T-helper 2 cell (primary cell): ENCODE measurements at regions not wholly inside any gene's neighbourhood (a gene's known extent, or its start where the extent isn't known, plus 50 kb on each side); places are given as distances from the start of the nearest gene placed in this dataset.

ENCODE experiments used
- DNase-seq, 5 experiments: peaks; one replicate each; pipeline versions ENCODE4 v3.0.0 to v3.0.0-alpha.2; 2012 to 2022

DNA sequence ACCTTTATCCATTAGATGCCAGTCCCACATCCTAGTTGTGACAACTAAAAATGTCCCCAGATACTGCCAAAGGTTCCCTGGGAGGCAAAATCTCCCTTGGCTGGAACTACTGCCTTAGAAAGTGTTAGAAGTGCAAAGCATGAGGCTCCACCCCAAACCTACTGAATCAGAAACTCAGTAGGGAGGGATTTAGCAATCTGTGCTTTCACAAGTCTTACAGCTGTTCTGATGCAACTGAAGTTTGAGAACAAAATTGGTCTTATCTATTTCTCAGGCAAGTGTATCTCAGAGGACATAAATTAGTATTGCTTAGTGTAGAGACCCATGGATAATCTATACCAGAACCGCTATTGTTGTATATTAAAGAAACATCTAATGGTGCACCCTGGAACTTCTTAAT is 70.2 kb downstream of the CLDN1 start:
- DNase-seq, result peak in 1 of 5 experiments; percentile 7

DNA sequence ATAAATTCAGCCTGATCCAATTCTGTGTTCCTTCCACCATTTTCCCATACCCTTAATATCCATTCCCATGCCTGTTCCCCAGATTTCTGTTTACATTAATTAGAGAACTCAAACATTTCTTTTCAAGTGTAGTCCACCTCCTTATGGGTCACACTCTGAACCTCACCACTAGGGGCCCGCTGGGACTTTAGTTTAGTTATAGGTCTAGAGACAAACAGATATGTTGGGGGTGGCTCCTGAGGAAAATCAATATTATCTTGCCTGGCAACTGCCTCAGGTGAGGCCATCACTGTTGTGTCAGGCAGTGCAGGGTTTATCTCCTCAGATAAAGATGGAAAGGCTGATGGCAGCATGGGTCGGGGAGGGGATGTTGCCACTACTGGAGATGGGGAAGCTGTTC is 72.8 kb downstream of the CLDN1 start:
- no peak for DNase-seq

GRCh38 chr3:190242147-190242546 is 80.1 kb downstream of the CLDN1 start:
- no peak for DNase-seq

DNA sequence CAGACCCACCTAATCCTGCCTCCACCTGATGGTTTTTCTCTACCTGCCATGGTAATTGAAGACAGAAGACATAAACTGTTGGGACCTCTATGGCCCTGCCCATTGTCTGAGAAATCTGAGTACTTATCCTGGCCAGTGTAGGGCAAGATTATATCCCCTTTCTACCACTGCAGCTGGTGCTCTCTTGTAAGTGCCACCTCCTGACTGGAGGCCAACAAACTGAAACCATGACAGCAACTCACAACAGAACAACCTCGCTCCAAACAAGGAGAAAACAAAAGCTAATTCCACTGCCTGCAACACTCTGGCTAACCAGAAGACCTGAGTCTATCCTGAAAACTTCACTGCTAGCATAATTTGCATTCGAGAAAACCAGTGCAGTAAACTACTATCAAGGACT is 82.9 kb downstream of the CLDN1 start:
- DNase-seq, result no peak

DNA sequence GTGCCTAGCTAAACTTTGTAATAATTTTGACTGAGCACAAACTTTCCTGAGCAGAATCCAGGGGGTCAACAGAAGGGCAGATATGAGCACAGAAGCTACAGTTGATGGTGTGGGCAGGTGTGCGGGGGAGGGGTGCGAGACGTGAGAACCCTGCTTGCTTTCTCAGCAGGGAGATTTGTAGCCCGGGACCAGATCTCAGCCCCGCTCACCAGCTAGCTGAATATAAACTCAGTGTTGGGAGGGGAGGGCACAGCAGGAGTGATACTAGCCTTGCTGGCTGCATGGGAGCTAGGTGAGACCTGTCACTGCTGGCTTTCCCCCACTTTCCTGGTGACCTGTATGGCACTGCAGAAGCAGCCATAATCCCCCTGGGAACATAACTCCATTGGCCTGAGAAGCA is 83.4 kb downstream of the CLDN1 start:
- DNase-seq, result no peak

DNA sequence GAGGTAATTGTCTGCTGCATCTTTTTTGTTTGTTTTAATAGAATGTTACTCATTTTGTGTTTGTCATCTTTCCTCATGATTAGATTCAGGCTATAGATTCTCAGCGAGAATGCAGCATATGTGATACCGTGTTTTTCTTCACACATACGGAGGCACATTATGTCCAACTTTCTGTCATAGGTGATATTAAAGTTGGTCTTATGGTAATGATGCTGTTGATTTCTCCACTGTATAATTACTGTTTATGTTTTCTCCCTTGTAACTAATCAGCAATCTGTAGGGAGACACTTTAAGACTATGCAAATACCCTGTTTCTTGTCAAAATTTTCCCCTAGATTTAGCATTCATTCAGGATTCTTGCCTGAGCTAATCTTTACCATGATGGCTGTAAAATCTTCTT is 87.6 kb downstream of the CLDN1 start:
- no peak for DNase-seq

DNA sequence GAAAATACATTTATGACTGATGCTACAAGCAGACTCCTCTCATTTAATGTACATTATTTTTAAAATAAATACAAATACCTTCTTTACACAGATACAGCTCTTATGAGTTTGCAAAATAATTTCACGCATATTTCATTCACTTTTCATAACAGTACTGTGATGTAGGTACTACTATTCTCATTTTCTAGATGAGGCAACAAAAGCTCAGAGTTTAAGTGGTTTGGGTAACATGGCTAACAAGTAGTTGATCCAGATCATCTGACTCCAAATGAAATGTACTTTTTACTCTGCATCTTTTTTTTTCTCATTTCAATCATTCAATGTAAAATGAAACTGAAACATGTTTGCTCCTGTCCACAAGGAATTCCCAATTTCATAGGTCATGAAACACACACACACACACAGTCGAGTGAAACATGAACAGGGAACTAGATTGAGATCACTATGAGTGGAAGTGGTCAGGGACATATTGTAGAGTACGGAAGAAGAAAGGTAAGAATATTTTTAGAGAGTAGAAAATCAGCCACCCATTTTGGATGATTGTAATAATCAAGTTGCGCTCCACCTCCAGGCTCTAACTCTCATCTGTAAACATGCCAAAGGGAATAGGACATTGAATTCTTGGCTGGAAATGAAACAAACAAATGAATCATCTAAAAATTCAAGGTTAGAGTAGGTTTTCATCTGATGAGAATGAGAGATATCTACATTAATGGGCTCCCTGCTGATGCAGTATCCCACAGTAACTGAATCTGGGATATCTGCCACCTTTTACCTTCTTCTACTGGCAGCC is 92.4 kb downstream of the CLDN1 start:
- DNase-seq, result no peak

- peak in 1 of 5 experiments; percentile 6 for DNase-seq
Observed at GRCh38 chr3:190227064-190227463, 95.2 kb downstream of the CLDN1 start.

- DNase-seq, result peak in 1 of 5 experiments; percentile 22
Observed at GRCh38 chr3:190224863-190225692, 97.2 kb downstream of the CLDN1 start.

DNA sequence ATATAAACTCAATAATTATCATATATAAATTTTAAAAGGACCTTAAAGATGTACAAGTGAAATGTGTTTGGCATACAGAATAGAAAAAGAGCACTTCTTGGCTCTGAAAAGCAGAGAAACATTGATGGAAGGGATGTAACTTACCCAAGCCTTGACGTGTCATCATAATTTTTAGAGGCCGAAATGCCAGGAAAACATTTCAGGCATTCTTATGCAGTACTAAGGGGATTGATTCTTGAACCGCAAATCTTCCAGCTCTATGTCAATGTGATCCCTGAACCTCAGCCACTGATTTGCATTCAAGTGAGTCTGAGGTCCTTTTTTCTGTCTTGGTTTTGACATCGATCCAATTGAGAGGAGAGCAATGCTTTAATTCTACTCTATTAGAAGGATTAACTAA is 97.8 kb downstream of the CLDN1 start:
- DNase-seq, result no peak

DNA sequence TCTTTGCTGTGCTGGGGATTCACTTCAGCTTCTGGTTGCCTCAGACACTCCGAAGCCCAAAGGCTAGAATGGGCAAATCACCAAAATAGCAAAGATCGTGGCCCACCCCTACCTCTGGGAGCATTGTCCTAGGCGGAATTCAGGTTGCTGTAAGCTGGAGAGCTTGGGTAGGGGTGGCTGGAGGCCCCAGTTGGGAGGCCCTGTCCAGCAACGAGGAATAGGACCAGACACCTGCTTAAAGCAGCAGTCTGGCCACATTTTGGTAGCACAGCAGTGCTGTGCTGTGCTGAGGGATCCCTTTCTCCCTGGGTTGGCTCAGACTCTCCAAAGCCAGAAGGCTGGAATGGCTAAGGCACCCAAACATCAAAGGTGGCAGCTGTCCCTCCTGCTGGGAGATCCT is 99.3 kb downstream of the CLDN1 start:
- no peak for DNase-seq

DNA sequence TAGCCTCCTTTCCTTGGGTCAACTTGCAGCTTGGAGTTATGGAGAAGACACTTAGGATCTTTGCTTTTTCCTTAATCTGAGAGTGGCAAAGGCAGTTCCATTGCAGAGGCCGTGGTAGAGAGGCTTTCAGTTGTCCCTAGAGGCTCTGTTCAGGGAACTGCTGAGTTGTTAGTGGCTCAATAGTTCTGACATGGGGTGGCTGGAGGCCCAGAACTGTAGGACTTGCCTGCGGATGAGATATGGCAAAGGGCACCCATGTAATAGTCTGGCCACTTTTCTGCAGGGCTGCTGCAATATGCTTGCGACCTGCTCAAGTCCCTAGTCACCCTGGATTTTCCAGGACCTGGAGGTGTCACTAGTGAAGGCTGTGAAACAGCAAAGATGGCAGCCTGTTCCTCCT is 99.9 kb downstream of the CLDN1 start:
- DNase-seq, result no peak

GRCh38 chr3:190220362-190220761 is 99.7 kb upstream of the P3H2 start:
- no peak for DNase-seq

DNA sequence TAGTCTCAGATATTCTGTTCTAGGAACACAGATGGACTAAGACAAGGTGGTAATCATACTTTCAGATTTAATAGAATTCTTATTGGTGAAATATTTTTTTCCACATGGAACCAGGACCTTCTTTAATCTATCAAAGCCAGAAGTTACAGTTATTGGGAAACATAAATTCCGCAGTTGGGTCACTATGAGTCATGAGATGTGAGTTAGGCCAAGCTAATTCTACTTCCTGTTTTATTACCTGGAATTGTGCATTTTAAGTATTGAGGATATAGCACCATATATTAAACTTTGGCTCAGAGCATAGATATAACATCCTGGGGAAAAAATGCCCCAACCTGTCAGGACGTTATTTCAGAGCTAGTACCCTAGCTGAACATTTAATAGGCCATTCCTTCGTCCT is 96.4 kb upstream of the P3H2 start:
- DNase-seq, result no peak

DNA sequence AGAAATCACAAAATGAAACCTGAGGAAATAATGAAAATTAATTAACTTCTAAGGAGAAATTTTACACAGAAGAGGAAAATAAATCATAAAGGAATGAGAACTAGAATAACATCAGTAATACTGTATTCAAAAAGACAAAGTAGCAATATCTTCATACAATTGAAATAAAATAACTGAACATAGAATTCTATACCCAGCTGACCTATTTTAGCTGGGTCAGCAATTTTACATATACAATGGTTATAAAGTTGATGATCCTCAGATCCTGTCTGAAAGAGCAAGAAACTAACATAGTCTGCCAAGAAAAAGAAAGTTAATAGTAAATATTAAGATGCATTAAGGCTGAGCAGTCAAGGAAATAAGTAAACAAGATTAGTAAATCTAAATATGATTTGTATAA is 93.0 kb upstream of the P3H2 start:
- no peak for DNase-seq

DNA sequence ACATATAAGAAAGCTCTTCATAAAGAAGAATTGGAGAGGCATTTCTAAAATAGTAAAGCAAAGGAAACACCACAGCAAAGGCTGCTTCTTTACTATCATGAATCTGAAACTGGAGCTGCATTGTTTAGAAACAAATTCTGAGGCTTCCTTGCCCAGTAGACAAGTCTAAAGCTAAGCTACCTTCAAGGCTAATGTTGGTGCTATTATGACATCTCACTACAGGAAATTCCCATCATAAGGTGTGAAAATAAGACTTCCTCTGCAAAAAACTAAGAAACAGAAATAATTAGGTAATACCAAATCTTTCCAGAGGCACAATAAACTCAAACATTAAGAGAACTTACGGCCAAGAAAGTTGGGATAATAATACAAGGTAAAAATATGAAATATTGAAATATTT is 89.9 kb upstream of the P3H2 start:
- no peak for DNase-seq

- no peak for DNase-seq
Observed at GRCh38 chr3:190209533-190209932, 88.8 kb upstream of the P3H2 start.

GRCh38 chr3:190208196-190208595 is 87.5 kb upstream of the P3H2 start:
- DNase-seq, result no peak

GRCh38 chr3:190205739-190206138 is 85.0 kb upstream of the P3H2 start:
- DNase-seq, result no peak

- no peak for DNase-seq
Observed at GRCh38 chr3:190204200-190204599, 83.5 kb upstream of the P3H2 start.

DNA sequence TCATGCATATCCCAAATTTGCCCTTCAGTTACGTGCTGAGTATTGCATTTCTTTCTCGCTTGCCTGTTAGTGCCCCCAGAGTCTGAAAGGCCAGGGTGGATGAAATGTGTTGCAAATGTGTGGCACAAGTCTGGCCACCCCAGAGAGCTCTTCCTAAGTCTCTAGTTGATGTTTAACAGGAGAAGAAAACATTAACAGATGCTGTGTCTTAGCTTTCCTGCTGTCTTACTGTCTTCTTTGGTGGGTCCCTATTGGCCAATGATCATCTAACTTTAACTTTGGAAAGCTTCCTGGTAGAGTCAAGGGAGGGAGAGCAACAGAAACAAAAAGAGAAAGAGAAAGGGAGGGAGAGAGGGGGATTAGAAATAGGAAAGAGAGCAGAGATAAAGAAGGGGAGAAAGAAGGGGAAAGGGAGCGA is 76.7 kb upstream of the P3H2 start:
- DNase-seq, result no peak

- no peak for DNase-seq
Observed at GRCh38 chr3:190194506-190194905, 73.8 kb upstream of the P3H2 start.

GRCh38 chr3:190193210-190193609 is 72.5 kb upstream of the P3H2 start:
- no peak for DNase-seq

DNA sequence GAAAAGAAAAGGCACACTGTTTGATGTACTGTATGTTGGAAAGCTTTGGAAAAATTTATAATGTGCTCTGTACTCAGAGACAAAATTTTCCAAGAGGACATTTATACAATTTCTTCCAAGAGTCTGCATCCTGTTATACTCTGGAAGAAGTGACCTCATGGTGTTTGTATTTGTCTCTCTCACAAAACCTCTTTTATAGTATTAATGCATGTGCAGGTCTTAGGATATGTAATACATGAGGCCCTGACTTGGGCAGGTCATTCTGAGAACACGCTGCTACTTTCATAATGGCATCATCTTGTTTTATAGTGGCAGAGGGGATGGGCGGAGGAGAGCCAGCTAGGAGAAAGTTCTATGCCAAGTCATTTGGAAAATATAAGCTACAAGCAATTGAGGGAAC is 72.0 kb upstream of the P3H2 start:
- no peak for DNase-seq
